ENCODE measurements at regions not wholly inside any gene's neighbourhood (a gene's known extent, or its start where the extent isn't known, plus 50 kb on each side); places are given as distances from the start of the nearest gene placed in this dataset.

DNA sequence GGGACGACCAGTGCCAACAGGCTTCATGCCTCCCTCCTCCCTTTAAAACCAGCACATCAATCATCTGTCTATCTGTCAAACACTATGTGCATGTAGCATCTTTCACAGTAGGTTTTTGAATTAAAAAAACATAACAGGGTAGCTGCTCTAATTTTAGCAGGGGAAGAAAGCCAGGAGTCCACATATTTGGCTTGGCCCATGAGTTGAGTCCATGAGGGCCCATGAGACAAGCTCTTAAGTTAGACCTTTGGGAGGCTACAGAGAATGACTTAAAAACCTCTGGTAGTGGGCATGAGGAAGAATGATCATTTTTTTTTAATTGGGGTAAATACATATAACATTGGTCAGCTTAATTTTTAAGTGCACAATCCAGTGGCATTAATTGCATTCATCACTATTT, 194.9 kb downstream of the UTRN start:
- Histone ChIP-seq H2AFZ (ENCODE audit: low read length) (no peak overlapping the region), H3K4me3 (ENCODE audit: insufficient read depth, low read length) (no peak overlapping the region), H3K9me3 (ENCODE audit: low read depth, low read length) (no peaks in the 10 kb centered on the region), H4K20me1 (ENCODE audit: insufficient read depth, low read length) (no peaks in the 10 kb centered on the region), H3K36me3 (ENCODE audit: insufficient read depth, low read length) (peaks cover 2% of the 10 kb centered on the region), H3K27ac (ENCODE audit: low read depth, low read length) (no peak overlapping the region), H3K4me2 (ENCODE audit: insufficient read depth, low read length) (no peak overlapping the region), H3K4me1 (ENCODE audit: insufficient read depth, low read length) (peaks cover 13% of the 10 kb centered on the region), H3K27me3 (ENCODE audit: insufficient read depth, low read length) (no peaks in the 10 kb centered on the region), H3K79me2 (ENCODE audit: insufficient read depth, low read length) (no peaks in the 10 kb centered on the region)
- TF ChIP-seq CTCF (IDR thresholded peaks at IDR 0.05; ENCODE audit: extremely low read depth, low read depth, low read length) = no peak
- DNase-seq (ENCODE audit: insufficient read length, low spot score, missing footprints) = no peak

GRCh38 chr6:144480473-144480872, 195.3 kb downstream of the UTRN start:
- H2AFZ ChIP-seq (ENCODE audit: low read length) = no peak overlapping the region
- no peak overlapping the region for H3K4me3 ChIP-seq (ENCODE audit: insufficient read depth, low read length)
- no peak overlapping the region for H3K4me2 ChIP-seq (ENCODE audit: insufficient read depth, low read length)
- no peaks in the 10 kb centered on the region for H3K9me3 ChIP-seq (ENCODE audit: low read depth, low read length)
- no peaks in the 10 kb centered on the region for H3K27me3 ChIP-seq (ENCODE audit: insufficient read depth, low read length)
- peaks cover 13% of the 10 kb centered on the region for H3K4me1 ChIP-seq (ENCODE audit: insufficient read depth, low read length)
- no peak for TF ChIP-seq CTCF (IDR thresholded peaks at IDR 0.05; ENCODE audit: extremely low read depth, low read depth, low read length)
- H3K36me3 ChIP-seq (ENCODE audit: insufficient read depth, low read length) = peaks cover 4% of the 10 kb centered on the region
- no peak overlapping the region for H3K27ac ChIP-seq (ENCODE audit: low read depth, low read length)
- no peaks in the 10 kb centered on the region for H3K79me2 ChIP-seq (ENCODE audit: insufficient read depth, low read length)
- no peak for DNase-seq (ENCODE audit: insufficient read length, low spot score, missing footprints)
- H4K20me1 ChIP-seq (ENCODE audit: insufficient read depth, low read length) = no peaks in the 10 kb centered on the region

DNA sequence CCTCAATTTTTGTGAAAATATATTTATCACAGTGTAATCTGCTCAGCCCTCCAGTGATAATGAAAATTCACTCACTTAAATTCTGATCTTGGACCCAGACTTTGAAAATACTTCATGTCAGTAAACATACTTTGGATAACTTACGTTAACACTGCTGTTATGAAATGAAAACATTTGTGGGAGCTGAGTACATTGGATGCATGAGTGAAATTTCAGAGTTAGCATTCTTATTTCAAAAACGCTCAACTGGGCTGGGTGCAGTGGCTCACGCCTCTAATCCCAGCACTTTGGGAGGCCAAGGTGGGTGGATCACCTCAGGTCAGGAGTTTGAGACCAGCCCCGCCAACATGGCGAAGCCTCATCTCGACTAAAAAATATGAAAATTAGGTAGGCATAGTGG, 196.4 kb downstream of the UTRN start:
- H3K27me3 ChIP-seq (ENCODE audit: insufficient read depth, low read length) = no peaks in the 10 kb centered on the region
- peaks cover 13% of the 10 kb centered on the region for H3K4me1 ChIP-seq (ENCODE audit: insufficient read depth, low read length)
- no peak for DNase-seq (ENCODE audit: insufficient read length, low spot score, missing footprints)
- H3K27ac ChIP-seq (ENCODE audit: low read depth, low read length) = no peak overlapping the region
- H3K36me3 ChIP-seq (ENCODE audit: insufficient read depth, low read length) = peaks cover 12% of the 10 kb centered on the region
- H3K4me2 ChIP-seq (ENCODE audit: insufficient read depth, low read length) = no peak overlapping the region
- H3K79me2 ChIP-seq (ENCODE audit: insufficient read depth, low read length) = no peaks in the 10 kb centered on the region
- no peaks in the 10 kb centered on the region for H4K20me1 ChIP-seq (ENCODE audit: insufficient read depth, low read length)
- no peak for TF ChIP-seq CTCF (IDR thresholded peaks at IDR 0.05; ENCODE audit: extremely low read depth, low read depth, low read length)
- H3K4me3 ChIP-seq (ENCODE audit: insufficient read depth, low read length) = no peak overlapping the region
- H3K9me3 ChIP-seq (ENCODE audit: low read depth, low read length) = no peaks in the 10 kb centered on the region
- no peak overlapping the region for H2AFZ ChIP-seq (ENCODE audit: low read length)

GRCh38 chr6:144482142-144482541, 197.0 kb downstream of the UTRN start:
- TF ChIP-seq CTCF (IDR thresholded peaks at IDR 0.05; ENCODE audit: extremely low read depth, low read depth, low read length) = peak; percentile 71
- Histone ChIP-seq H3K4me3 (ENCODE audit: insufficient read depth, low read length) (no peak overlapping the region), H3K4me1 (ENCODE audit: insufficient read depth, low read length) (peaks cover 13% of the 10 kb centered on the region), H3K79me2 (ENCODE audit: insufficient read depth, low read length) (no peaks in the 10 kb centered on the region), H3K4me2 (ENCODE audit: insufficient read depth, low read length) (no peak overlapping the region), H4K20me1 (ENCODE audit: insufficient read depth, low read length) (no peaks in the 10 kb centered on the region), H3K9me3 (ENCODE audit: low read depth, low read length) (no peaks in the 10 kb centered on the region), H3K36me3 (ENCODE audit: insufficient read depth, low read length) (peaks cover 12% of the 10 kb centered on the region), H3K27ac (ENCODE audit: low read depth, low read length) (no peak overlapping the region), H2AFZ (ENCODE audit: low read length) (no peak overlapping the region), H3K27me3 (ENCODE audit: insufficient read depth, low read length) (no peaks in the 10 kb centered on the region)
- peak; percentile 91 for DNase-seq (ENCODE audit: insufficient read length, low spot score, missing footprints)

Data from osteoblast (primary cell).